Pons (tissue), 1 donor: ENCODE measurements at regions not wholly inside any gene's neighbourhood (a gene's known extent, or its start where the extent isn't known, plus 50 kb on each side); places are given as distances from the start of the nearest gene placed in this dataset.
"Not testable (repeated sequence)": the region's sequence is repeated elsewhere in the genome, so short reads cannot be mapped to it uniquely, and the experiment has no call there.

Experiments
- DNase-seq: peaks from one replicate; pipeline ENCODE4 v3.0.0-alpha.2; 2016; ENCODE audit warnings: low spot score

DNA sequence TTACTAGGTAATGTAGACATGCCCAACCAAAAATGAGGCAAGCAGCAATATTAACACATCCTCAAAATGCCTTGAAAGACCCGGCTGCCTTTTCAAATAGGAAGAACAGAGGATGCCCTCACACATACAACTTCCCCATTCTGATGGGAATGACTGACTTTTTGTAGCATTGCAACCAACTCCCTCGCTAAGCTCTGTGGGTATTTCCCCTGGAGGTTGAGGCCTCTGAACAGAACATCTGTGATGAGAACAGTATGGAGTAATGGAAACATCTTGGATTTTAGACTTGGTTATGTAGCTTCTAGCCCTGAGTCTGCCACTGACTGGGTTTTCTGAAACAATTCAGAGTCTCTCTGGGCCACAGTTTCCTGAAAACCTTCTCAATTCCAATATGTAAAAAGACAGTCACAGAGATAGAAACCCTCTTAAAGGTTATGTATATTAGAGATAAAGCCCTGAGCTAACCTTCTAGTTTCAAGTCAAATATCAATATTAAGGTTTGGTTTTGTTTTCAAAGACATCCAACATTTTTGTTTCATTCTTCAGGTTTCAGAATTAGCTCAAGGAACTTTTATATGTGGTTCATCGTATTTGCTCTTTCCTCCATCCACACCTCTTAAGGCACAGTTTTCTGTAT, 311.5 kb downstream of the SETD4 start:
- peak; percentile 52 for DNase-seq

GRCh38 chr21:35743571-35743970, 316.8 kb downstream of the SETD4 start:
- DNase-seq, result no peak

DNA sequence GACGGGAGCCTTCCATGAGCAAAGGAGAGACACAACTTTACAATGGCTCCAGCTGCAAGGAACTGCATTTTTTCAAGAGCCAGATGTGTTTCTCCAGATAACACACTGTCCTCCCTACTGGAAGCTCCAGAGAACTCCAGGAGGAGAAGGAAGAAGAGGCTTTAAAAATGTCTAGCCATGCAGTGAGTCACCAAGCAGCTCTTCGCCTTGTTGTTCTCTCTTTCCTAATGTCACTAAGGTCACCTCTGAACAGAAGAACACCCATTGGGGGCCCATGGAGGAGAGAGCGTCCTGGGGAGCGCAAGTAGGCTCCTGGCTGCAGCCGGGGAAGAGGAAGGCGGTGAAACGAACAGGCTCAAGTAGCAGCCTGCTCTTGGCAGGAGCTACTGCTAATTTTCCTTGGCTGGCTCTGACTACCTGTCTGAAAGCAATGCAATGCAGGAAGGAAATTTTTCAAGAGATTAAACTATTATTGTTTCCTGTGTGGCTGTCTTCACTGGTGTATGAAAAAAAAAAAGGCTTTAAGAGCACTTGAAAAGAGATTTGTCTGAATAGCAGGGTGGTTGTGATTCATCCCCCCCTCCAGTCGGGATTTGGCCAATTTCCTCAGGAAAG, 321.9 kb downstream of the SETD4 start:
- no peak for DNase-seq

- peak; percentile 63 for DNase-seq
Observed at GRCh38 chr21:35737899-35738346, 322.4 kb downstream of the SETD4 start.

DNA sequence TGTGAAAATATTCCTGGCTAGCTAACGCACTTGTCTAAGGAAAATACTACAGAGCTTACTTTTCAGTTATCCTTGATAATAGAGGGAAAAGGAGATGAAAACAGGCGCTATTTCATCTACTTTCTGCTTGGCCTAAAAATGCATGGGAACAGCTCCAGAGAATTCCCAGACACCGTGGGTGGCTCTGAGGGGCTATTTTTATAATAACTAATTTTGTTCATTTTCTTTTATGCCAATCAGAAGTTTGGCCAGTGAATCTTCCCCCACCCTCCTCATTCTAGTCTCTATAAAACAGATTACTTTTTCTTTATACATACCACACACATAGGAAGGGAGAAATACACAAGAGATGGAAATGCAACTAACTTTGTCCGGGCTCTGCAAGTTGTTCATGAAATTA, 322.9 kb downstream of the SETD4 start:
- no peak for DNase-seq

DNA sequence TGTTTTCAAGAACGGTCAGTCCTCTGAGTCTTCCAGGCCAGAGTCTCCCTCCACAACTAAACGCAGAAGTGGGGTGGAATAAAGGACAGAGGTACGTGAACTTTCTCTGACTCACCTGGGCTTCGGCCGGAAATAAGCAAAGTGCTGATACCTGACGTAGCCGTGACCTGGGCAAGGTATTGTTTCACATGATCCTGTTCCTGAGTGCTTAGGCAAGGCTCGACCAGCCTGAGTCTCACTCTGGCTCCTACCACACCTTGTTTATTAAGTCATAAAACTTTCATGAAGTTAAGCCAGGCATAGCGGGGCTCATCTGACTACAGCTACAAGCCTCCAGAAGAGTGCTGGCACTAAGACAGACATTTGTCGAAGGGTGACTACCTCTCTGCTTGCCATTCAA, 327.5 kb downstream of the SETD4 start:
- no peak for DNase-seq

DNA sequence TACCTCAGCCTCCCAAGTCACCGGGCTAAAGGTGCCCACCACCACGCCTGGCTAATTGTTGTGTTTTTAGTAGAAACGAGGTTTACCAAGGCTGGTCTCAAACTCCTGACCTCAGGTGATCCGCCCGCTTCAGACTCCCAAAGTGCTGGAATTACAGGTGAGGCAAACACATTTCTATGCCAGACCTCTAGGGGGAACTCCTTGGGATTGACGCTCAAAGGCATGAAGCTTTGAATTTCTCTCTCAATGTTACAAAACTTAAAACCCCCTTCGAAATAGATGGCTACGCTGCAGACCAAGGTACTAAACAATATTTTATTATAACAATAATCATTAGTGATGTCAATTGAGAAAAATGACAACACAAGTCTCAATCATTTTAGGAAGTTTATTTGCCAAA, 330.0 kb downstream of the SETD4 start:
- DNase-seq, result no peak

DNA sequence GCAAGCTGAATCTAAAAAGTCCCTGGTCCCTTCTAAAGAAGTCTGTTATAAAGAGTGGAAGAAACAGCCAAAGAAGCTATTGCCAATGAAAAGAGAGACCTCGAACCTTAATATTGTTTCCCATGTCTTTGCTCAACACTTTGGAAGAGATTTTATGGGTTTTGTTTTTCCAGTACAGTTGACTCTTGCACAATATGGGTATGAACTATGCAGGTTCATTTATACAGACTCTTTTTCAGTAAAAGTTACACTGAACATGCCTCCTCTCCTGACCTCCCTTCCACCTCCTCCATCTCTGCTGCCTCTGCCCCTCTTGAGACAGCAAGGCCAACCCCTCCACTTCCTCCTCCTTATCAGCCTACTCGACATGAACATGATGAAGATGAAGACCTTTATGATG, 332.5 kb downstream of the SETD4 start:
- DNase-seq, result no peak

DNA sequence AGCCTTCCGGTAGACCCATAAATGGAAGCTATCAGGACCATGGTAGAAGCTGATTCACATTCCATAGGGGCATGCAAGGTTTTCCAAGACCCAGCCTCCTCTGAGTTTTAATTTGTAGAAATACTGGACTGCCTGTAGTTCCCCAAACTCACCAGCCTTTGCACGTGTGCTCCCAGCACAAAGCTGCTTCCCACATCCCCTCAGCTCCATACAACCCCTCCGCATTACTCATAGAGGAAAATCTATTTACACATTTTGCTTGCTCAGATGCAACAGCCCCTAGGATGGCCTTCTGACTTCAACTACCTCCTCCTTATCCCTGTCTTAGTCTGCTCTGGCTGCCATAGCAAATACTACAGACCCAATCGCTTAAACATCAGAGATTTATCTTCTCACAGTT, 336.2 kb downstream of the SETD4 start:
- DNase-seq, result no peak

DNA sequence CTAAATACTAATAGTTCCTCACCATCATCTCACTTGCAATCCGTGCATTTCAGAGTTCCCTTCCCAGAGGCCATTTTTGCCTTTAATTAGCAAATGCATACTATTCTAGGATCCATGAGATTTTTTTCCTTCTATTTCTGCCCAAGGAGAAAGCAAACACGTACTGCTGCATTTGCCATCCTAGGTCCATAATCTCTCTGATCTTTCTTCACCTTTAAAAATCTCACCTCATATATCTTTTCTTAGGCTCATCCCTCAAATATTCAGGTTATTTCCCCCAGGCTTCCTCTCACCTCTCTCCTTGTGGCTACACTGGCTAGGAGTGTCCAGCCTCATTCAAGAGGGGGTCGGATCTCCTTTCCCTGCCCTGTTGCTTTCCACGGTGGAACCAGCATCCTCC, 338.6 kb downstream of the SETD4 start:
- no peak for DNase-seq

- DNase-seq, result peak; percentile 85
Observed at GRCh38 chr21:35720208-35720731, 340.1 kb downstream of the SETD4 start.

DNA sequence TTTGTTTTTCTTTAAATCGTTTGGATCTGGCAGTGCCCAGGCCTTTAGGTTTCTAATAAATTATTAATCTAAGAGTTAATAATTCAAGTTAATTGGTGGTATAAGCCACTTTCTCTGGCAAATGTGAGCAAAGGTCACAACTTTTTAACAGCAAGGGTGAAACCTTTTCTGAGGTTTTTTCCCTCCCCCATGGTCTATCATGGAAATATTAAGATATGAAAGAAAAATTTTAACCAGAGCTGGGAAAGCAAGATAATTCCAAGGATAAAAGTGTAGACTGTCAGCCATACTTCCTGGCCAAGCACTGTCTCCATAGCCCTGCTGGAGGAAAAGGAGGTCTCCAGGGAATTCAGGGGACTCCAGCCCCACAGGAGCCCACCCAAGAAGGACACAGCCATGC, 341.2 kb downstream of the SETD4 start:
- no peak for DNase-seq

DNA sequence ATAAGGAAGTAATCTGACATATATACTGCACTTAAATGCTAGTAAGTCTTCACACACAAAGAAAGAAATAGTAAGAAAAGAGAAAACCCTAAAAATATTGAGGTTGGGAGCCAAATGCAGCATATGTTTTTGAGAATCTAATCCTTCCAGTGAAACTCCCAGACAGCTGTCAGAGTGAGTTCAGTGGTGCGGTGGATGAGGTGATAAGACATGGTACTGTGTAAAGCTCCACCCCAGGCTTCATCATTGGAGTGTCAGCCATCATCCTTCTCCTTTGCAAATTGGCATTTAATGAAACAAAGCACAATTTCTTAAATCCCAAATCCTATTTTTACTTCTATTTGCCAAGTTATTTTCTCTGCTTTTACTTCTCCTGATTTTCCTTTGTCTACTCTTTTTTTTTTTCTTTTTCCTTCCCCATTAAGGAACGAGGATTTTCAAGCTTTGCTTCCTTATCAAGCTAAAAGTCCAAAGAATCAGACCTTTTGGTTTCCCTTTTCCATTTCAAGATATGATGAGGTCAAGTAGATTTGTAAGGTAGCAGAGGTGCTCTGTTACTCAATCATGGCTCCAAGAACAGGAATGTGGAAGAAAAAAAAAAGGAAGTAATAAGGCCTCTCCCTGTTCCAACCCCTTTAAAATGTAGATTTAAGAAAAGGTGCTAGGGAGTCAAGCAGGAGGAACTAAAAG, 343.3 kb downstream of the SETD4 start:
- no peak for DNase-seq

DNA sequence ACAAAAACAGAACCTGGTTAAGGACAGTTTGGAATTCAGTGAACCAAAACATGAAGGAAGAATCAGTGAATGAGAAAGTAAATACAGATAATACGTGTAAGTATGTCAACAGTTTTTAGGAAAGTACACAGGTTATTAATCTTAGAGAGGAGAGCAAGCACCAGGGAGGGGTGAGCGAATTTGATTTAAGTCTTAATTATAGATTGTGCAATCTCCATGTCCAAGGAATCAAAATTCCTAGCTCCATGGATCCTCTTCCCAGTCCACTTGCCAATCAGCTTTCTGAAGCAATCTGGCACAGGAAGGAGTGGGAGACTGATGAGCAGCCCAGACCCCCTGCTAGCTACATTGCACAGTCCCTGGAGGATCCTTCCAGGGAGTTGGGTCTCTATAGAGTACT, 346.4 kb downstream of the SETD4 start:
- DNase-seq, result no peak

DNA sequence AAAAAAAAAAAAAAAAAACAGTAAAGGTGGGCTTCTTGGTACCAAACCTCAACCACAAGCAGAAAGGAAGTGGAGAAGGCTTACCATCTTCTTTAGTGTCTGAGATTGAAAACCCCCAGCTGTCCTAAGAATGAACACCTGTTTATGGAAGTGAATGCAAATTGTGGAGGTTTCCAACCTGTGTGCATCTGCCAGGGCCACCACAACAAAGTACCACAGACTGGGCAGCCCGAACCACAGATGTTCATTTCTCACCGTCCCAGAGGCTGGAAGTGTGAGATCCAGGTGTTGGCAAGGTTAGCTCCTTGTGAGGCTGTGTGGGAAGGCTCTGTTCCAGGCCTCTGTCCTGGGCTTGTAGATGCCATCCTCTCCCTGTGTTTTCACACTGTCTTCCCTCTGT, 348.7 kb downstream of the SETD4 start:
- no peak for DNase-seq

DNA sequence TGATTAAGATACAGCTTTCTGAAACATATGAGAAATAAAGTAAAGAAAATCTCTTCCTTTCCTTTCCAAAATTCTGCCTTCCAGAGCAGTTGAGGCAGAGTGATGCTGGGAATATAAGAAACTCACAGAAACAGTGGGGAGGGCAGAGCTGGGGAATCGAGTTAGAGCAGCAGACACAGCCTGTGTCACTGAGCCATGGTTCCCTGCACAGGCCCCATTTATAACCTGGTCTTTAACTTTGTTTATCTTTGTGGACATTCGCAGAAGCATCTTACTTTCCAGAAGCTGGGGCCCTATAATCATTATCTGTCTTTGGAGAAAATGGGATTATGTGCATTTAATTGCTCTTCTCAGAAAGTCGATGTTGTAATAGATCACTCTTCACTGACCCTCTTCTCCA, 349.1 kb downstream of the SETD4 start:
- no peak for DNase-seq

DNA sequence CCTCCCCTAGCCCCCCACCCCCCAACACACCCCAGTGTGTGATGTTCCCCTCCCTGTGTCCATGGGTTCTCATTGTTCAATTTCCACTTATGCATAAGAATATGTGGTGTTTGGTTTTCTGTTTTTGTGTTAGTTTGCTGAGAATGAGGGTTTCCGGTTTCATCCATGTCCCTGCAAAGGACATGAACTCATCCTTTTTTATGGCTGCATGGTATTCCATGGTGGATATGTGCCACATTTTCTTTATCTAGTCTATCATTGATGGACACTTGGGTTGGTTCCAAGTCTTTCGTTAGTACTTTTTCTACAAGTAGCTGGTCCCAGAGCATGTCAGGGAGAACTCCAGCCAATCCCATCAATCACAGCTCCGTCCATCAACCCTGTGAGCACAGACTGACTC, 350.3 kb downstream of the SETD4 start:
- DNase-seq, result not testable (repeated sequence)

- no peak for DNase-seq
Observed at GRCh38 chr21:35705888-35706287, 354.4 kb downstream of the SETD4 start.

DNA sequence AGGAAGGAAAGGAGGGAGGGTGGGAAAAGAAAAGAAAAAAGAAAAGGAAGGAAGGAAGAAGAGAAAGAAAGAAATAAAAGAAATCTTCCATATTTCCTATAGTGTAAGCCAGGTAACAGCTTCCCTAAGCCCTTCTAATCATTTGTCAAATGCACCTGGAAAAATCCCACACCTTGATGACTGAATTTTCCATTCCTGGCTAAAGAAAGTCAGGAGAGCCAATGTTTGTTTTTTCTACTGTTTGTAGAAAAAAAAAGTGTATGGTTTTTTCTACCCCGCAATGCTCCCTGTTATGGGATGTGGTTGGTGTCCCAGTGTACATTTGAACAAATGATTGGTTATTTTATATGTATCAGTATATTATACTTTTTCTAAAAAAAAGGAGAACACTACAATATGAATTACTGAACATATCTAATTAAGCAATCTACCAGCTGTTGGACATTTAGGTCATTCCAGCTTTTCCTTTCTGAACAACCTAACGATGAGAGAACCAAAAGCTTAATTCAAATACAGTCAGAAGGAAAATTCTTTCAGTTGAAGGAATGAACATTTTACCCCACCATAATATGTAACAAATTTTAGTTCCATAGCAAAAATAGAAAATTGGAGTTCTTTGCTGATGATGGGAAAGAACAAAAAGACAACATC, 355.0 kb downstream of the SETD4 start:
- no peak for DNase-seq

GRCh38 chr21:35703704-35704103, 356.6 kb downstream of the SETD4 start:
- no peak for DNase-seq

DNA sequence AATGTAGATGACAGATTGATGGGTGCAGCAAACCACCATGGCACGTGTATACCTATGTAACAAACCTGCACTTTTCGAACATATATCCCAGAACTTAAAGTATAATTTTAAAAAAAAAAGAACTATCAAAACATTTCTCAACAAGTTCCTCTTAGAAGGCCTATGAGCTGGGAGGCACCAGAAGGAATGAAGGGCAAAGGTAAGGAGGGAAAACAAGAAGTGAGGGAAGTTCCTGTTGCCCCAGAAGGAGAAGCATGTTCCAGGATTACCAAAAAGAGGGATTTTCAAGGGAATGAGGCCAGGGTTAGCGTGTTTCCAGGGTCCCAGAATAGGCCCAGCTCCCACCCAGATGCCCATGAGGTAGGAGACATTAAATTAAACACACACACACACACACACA, 361.0 kb downstream of the SETD4 start:
- DNase-seq, result no peak

- peak; percentile 88 for DNase-seq
Observed at GRCh38 chr21:35697321-35697808, 363.0 kb downstream of the SETD4 start.

- peak; percentile 24 for DNase-seq
Observed at GRCh38 chr21:35696644-35697043, 363.7 kb downstream of the SETD4 start.
